H1 (cell line): ENCODE measurements at regions not wholly inside any gene's neighbourhood (a gene's known extent, or its start where the extent isn't known, plus 50 kb on each side); places are given as distances from the start of the nearest gene placed in this dataset.

ENCODE experiments used
- CTCF ChIA-PET: fragments of 300-600 bp; sonication (Branson Sonifier 250); formaldehyde crosslinking; loops from one replicate; lab custom pipeline; 2021; ENCODE audit not compliant: partially characterized antibody; lab: Charles Lee
- POLR2A ChIA-PET: fragments of 300-600 bp; sonication (Branson Sonifier 250); formaldehyde crosslinking; loops from one replicate; lab custom pipeline; 2021; ENCODE audit warnings: inconsistent platforms; ENCODE audit not compliant: partially characterized antibody; lab: Charles Lee
- DNase-seq, 2 experiments: peaks; one replicate each; pipeline versions ENCODE4 v3.0.0 to v3.0.0-alpha.2; 2010 to 2022; ENCODE audit warnings: low spot score in 2 of 2, low read depth in 1 of 2, mixed read lengths in 1 of 2
- FAIRE-seq: peaks from 2 replicates; lab custom pipeline; 2011; peaks lifted over from hg19 to GRCh38; lab: Jason Lieb, UNC
- H2AFZ ChIP-seq: 2 replicates; pipeline ENCODE4 v1.8.1; 2012; ENCODE audit warnings: low read length, inconsistent platforms
- H2AK5ac ChIP-seq: 2 replicates; pipeline ENCODE4 v1.6.1; 2013; ENCODE audit warnings: low read depth, low read length
- H2BK120ac ChIP-seq: replicated peaks from 2 replicates; pipeline ENCODE3; 2013; ENCODE audit warnings: low read depth, low read length, inconsistent platforms
- H2BK12ac ChIP-seq: 2 replicates; pipeline ENCODE4 v1.6.1; 2013; ENCODE audit warnings: low read depth, low read length
- H2BK15ac ChIP-seq: 2 replicates; pipeline ENCODE4 v1.6.1; 2013; ENCODE audit warnings: low read length
- H2BK20ac ChIP-seq: 2 replicates; pipeline ENCODE4 v1.6.1; 2013; ENCODE audit warnings: low read length
- H2BK5ac ChIP-seq: 2 replicates; pipeline ENCODE4 v1.6.1; 2013; ENCODE audit warnings: low read depth, low read length
- H3K14ac ChIP-seq: 2 replicates; pipeline ENCODE4 v1.6.1; 2013; ENCODE audit warnings: inconsistent platforms; ENCODE audit not compliant: insufficient read length
- H3K18ac ChIP-seq: 2 replicates; pipeline ENCODE4 v1.6.1; 2013; ENCODE audit warnings: low read length; ENCODE audit errors: extremely low read depth
- H3K23ac ChIP-seq: 2 replicates; pipeline ENCODE4 v1.6.1; 2013; ENCODE audit warnings: inconsistent platforms; ENCODE audit not compliant: insufficient read length
- H3K23me2 ChIP-seq: 2 replicates; pipeline ENCODE4 v1.6.1; 2013; ENCODE audit warnings: low read depth, low read length
- H3K27ac ChIP-seq: 2 replicates; pipeline ENCODE4 v1.6.1; 2011; ENCODE audit warnings: low read depth, low read length, inconsistent platforms
- H3K27me3 ChIP-seq, 4 experiments: replicated peaks in 1 of 4; 1 replicate in 1 of 4; 2 replicates in 3 of 4; pipeline versions ENCODE4 v1.6.1 to v1.8.1; 2011 to 2013; ENCODE audit warnings: low read length in 3 of 4, mild to moderate bottlenecking in 3 of 4, inconsistent platforms in 2 of 4, mixed read lengths in 2 of 4, moderate library complexity in 1 of 4; ENCODE audit not compliant: control insufficient read depth in 3 of 4, insufficient read depth in 3 of 4; ENCODE audit errors: extremely low read depth in 1 of 4
- H3K36me3 ChIP-seq, 4 experiments: 2 replicates each; pipeline versions ENCODE4 v1.6.1 to v1.8.1; 2011 to 2013; ENCODE audit warnings: mild to moderate bottlenecking in 4 of 4, low read length in 3 of 4, moderate library complexity in 2 of 4, control low read depth in 1 of 4, inconsistent platforms in 1 of 4; ENCODE audit not compliant: insufficient read depth in 4 of 4, control insufficient read depth in 2 of 4
- H3K4ac ChIP-seq: replicated peaks from 2 replicates; pipeline ENCODE3; 2013; ENCODE audit warnings: low read length, low read depth, mixed read lengths, inconsistent platforms; ENCODE audit not compliant: insufficient read length
- H3K4me1 ChIP-seq, 4 experiments: replicated peaks in 1 of 4; 1 replicate in 1 of 4; 2 replicates in 3 of 4; pipeline versions ENCODE4 v1.6.1 to v1.8.1; 2011 to 2013; ENCODE audit warnings: low read length in 3 of 4, inconsistent platforms in 2 of 4, mixed read lengths in 1 of 4; ENCODE audit not compliant: insufficient read depth in 4 of 4, control insufficient read depth in 3 of 4
- H3K4me2 ChIP-seq, 2 experiments: 2 replicates each; pipeline versions ENCODE4 v1.6.1 to v1.8.1; 2011 to 2013; ENCODE audit warnings: low read depth in 2 of 2, low read length in 2 of 2, control low read depth in 1 of 2, inconsistent platforms in 1 of 2, mild to moderate bottlenecking in 1 of 2; ENCODE audit not compliant: insufficient read depth in 1 of 2
- H3K4me3 ChIP-seq, 4 experiments: fragments of 200-600, 300-600 bp in 1 of 4; sonication (generic), shearing (Covaris generic), sonication (Bioruptor Twin) in 1 of 4; 2 replicates each; pipeline versions ENCODE4 v1.5.1 to v1.8.1; 2011 to 2016; ENCODE audit warnings: low read length in 4 of 4, low read depth in 3 of 4, control low read depth in 2 of 4, inconsistent platforms in 2 of 4, mild to moderate bottlenecking in 2 of 4, mixed read lengths in 1 of 4, moderate library complexity in 1 of 4; ENCODE audit not compliant: insufficient read depth in 2 of 4; ENCODE audit errors: extremely low read depth in 1 of 4
- H3K56ac ChIP-seq: replicated peaks from 2 replicates; pipeline ENCODE3; 2013; ENCODE audit warnings: low read depth, mild to moderate bottlenecking, mixed read lengths, low read length, inconsistent platforms; ENCODE audit not compliant: insufficient read length
- H3K79me1 ChIP-seq: 2 replicates; pipeline ENCODE4 v1.6.1; 2013; ENCODE audit warnings: low read depth, low read length, control low read depth
- H3K79me2 ChIP-seq, 2 experiments: 2 replicates each; pipeline versions ENCODE4 v1.6.1 to v1.8.1; 2012 to 2013; ENCODE audit warnings: low read length in 2 of 2, mild to moderate bottlenecking in 2 of 2, inconsistent platforms in 1 of 2; ENCODE audit not compliant: insufficient read depth in 2 of 2, control insufficient read depth in 1 of 2
- H3K9ac ChIP-seq, 4 experiments: replicated peaks in 1 of 4; 1 replicate in 1 of 4; 2 replicates in 3 of 4; pipeline versions ENCODE4 v1.6.1 to v1.8.1; 2011 to 2013; ENCODE audit warnings: low read depth in 3 of 4, low read length in 3 of 4, control low read depth in 2 of 4, mild to moderate bottlenecking in 2 of 4, moderate library complexity in 2 of 4, inconsistent platforms in 1 of 4; ENCODE audit errors: extremely low read depth in 1 of 4
- H3K9me3 ChIP-seq, 2 experiments: 2 replicates each; pipeline versions ENCODE4 v1.6.1 to v1.8.1; 2012 to 2013; ENCODE audit warnings: mild to moderate bottlenecking in 2 of 2, moderate library complexity in 2 of 2, control low read depth in 1 of 2, inconsistent platforms in 1 of 2, low read depth in 1 of 2, low read length in 1 of 2, mixed read lengths in 1 of 2; ENCODE audit not compliant: insufficient read depth in 2 of 2
- H4K20me1 ChIP-seq, 2 experiments: replicated peaks in 1 of 2; 2 replicates each; pipeline versions ENCODE3 to v1.8.1; 2011 to 2013; ENCODE audit warnings: inconsistent platforms in 2 of 2, low read length in 2 of 2, mild to moderate bottlenecking in 1 of 2; ENCODE audit not compliant: insufficient read depth in 2 of 2, control insufficient read depth in 1 of 2
- H4K5ac ChIP-seq: 2 replicates; pipeline ENCODE4 v1.6.1; 2013; ENCODE audit warnings: low read length, low read depth, mixed read lengths, inconsistent platforms; ENCODE audit not compliant: insufficient read length
- H4K8ac ChIP-seq: 2 replicates; pipeline ENCODE4 v1.8.0; 2013; ENCODE audit warnings: mild to moderate bottlenecking, moderate library complexity, low read length, inconsistent platforms; ENCODE audit not compliant: insufficient read depth; ENCODE audit errors: extremely low read depth
- H4K91ac ChIP-seq: replicated peaks from 2 replicates; pipeline ENCODE3; 2013; ENCODE audit warnings: low read length, mixed read lengths, inconsistent platforms; ENCODE audit not compliant: insufficient read length
- BACH1 ChIP-seq: IDR thresholded peaks from 2 replicates; pipeline ENCODE4 v1.6.1; 2012; ENCODE audit warnings: low read length, improper control_type of control experiment
- CBX5 ChIP-seq: fragments of 300-800, 300-1000 bp; sonication (generic); IDR thresholded peaks from 2 replicates; pipeline ENCODE4 v1.7.1; 2016; ENCODE audit warnings: antibody characterized with exemption, low read length, low read depth
- CBX8 ChIP-seq: fragments of 300-800, 300-1000 bp; sonication (generic); IDR thresholded peaks from 2 replicates; pipeline ENCODE4 v1.7.1; 2016; ENCODE audit warnings: low read depth, low read length, borderline replicate concordance
- CEBPB ChIP-seq: IDR thresholded peaks from 2 replicates; pipeline ENCODE4 v1.6.1; 2012; ENCODE audit warnings: low read depth, low read length
- EGR1 ChIP-seq: IDR thresholded peaks from 2 replicates; pipeline ENCODE4 v1.6.1; 2011; ENCODE audit warnings: low read depth, low read length, borderline replicate concordance
- FOSL1 ChIP-seq: IDR thresholded peaks from 2 replicates; pipeline ENCODE4 v1.6.1; 2011; ENCODE audit warnings: mild to moderate bottlenecking, low read depth, low read length, moderate library complexity; ENCODE audit not compliant: insufficient read depth
- HDAC2 ChIP-seq, 2 experiments: fragments of 300-600 bp in 1 of 2; sonication (generic) in 1 of 2; IDR thresholded peaks; 2 replicates each; pipeline ENCODE4 v1.6.1; 2011 to 2012; ENCODE audit warnings: low read depth in 2 of 2, low read length in 2 of 2, mild to moderate bottlenecking in 2 of 2, moderate library complexity in 2 of 2, borderline replicate concordance in 1 of 2, inconsistent platforms in 1 of 2
- HDAC6 ChIP-seq: IDR thresholded peaks from one replicate; pipeline ENCODE4 v1.7.1; 2012; ENCODE audit warnings: low read depth, mild to moderate bottlenecking, inconsistent platforms, low read length, moderate library complexity
- MAFK ChIP-seq: IDR thresholded peaks from 2 replicates; pipeline ENCODE4 v1.6.1; 2012; ENCODE audit warnings: low read depth, mild to moderate bottlenecking, improper control_type of control experiment, low read length
- MAX ChIP-seq: IDR thresholded peaks from 2 replicates; pipeline ENCODE4 v1.6.1; 2012; ENCODE audit warnings: inconsistent platforms
- POLR2AphosphoS5 ChIP-seq: IDR thresholded peaks from 2 replicates; pipeline ENCODE4 v1.6.1; 2011; ENCODE audit warnings: low read depth, low read length
- POU5F1 ChIP-seq: IDR thresholded peaks from 2 replicates; pipeline ENCODE4 v1.6.1; 2011; ENCODE audit warnings: low read depth, mild to moderate bottlenecking, low read length, moderate library complexity
- RBBP5 ChIP-seq: IDR thresholded peaks from 2 replicates; pipeline ENCODE4 v1.7.1; 2012; ENCODE audit warnings: low read depth, mild to moderate bottlenecking, inconsistent platforms, low read length, moderate library complexity, borderline replicate concordance
- RFX5 ChIP-seq: IDR thresholded peaks from 2 replicates; pipeline ENCODE4 v1.6.1; 2011; ENCODE audit warnings: low read depth, low read length, improper control_type of control experiment, borderline replicate concordance
- SP1 ChIP-seq: IDR thresholded peaks from 2 replicates; pipeline ENCODE4 v1.6.1; 2011; ENCODE audit warnings: low read depth, low read length
- SP4 ChIP-seq: IDR thresholded peaks from 2 replicates; pipeline ENCODE4 v1.6.1; 2012; ENCODE audit warnings: low read length, inconsistent platforms
- TBP ChIP-seq: IDR thresholded peaks from 2 replicates; pipeline ENCODE4 v1.6.1; 2011; ENCODE audit warnings: low read depth, low read length, improper control_type of control experiment
- WGBS, 2 experiments: shearing (Covaris generic) in 1 of 2; methylation state at CpG; one replicate each; pipeline versions ENCODE4 v1.1.6 to v1.1.7; 2013 to 2015; ENCODE audit warnings: low lambda C conversion rate in 2 of 2, mixed read lengths in 2 of 2, inconsistent platforms in 1 of 2, low coverage in 1 of 2, missing lambda C conversion rate in 1 of 2; ENCODE audit not compliant: insufficient replicate concordance in 2 of 2, insufficient coverage in 1 of 2, insufficient read length in 1 of 2; ENCODE audit errors: extremely low coverage in 1 of 2, missing lambda C conversion rate in 1 of 2; 5-methylcytosine and 5-hydroxymethylcytosine counted together

- no peak overlapping the region for H2BK5ac ChIP-seq
- no peaks in the 10 kb centered on the region for H3K79me2 ChIP-seq
- POLR2A ChIA-PET = no interaction called here
- no peaks in the 10 kb centered on the region for H3K4me1 ChIP-seq
- peak overlapping the region; percentile 44; the same call in 1 of the 2 replicates for H2AFZ ChIP-seq
- H2BK120ac ChIP-seq = no peak overlapping the region
- no peak overlapping the region for H3K27ac ChIP-seq
- no peak for TF ChIP-seq MAFK
- no peak for TF ChIP-seq CBX5
- TF ChIP-seq FOSL1 = no peak
- no peak for TF ChIP-seq BACH1
- no peak for TF ChIP-seq CEBPB
- no peak for TF ChIP-seq TBP
- TF ChIP-seq EGR1 = no peak
- no peak for TF ChIP-seq SP1
- no peak for TF ChIP-seq POU5F1
- no peak for TF ChIP-seq HDAC2 (IDR thresholded peaks at IDR 0.05; ENCODE audit: borderline replicate concordance in 1 of 2, low read depth in 2 of 2, low read length in 2 of 2)
- no peak for TF ChIP-seq RFX5
- TF ChIP-seq RBBP5 = no peak
- TF ChIP-seq POLR2AphosphoS5 = no peak
- no peak for TF ChIP-seq SP4
- no peak for TF ChIP-seq HDAC6
- no peak for TF ChIP-seq CBX8
- no peak for TF ChIP-seq MAX
- H3K4me3 ChIP-seq = no peak overlapping the region
- H4K20me1 ChIP-seq = no peaks in the 10 kb centered on the region
- no peak overlapping the region for H3K4me2 ChIP-seq
- no peak overlapping the region for H4K5ac ChIP-seq
- no peak overlapping the region for H2BK20ac ChIP-seq
- CTCF ChIA-PET = no interaction called here
- no peak overlapping the region for H3K14ac ChIP-seq
- no peaks in the 10 kb centered on the region for H3K9me3 ChIP-seq
- no peak overlapping the region for H2BK15ac ChIP-seq
- no peak overlapping the region for H2BK12ac ChIP-seq
- H3K79me1 ChIP-seq = no peaks in the 10 kb centered on the region
- no peak overlapping the region for H3K4ac ChIP-seq
- no peak overlapping the region for H3K18ac ChIP-seq
- DNase-seq (no peak), FAIRE-seq (no peak)
- H4K91ac ChIP-seq = no peak overlapping the region
- no peak overlapping the region for H3K9ac ChIP-seq
- H3K56ac ChIP-seq = no peak overlapping the region
- 95% methylated on average over 3 of the region's 3 CpGs; no CpG with 5 or more reads in 1 of the 2 experiments for WGBS, 2 experiments
- no peak overlapping the region for H4K8ac ChIP-seq
- H3K23me2 ChIP-seq = no peaks in the 10 kb centered on the region
- no peaks in the 10 kb centered on the region for H3K36me3 ChIP-seq
- H2AK5ac ChIP-seq = no peak overlapping the region
- no peak overlapping the region for H3K23ac ChIP-seq
- H3K27me3 ChIP-seq = no peaks in the 10 kb centered on the region
Measured at GRCh38 chr12:82300611-82301010, 57.6 kb downstream of the CCDC59 start.
